Astrocyte (in vitro differentiated cells and primary cell): ENCODE measurements at regions not wholly inside any gene's neighbourhood (a gene's known extent, or its start where the extent isn't known, plus 50 kb on each side); places are given as distances from the start of the nearest gene placed in this dataset.

Experiments
- EZH2 ChIP-seq: IDR thresholded peaks from 2 replicates; pipeline ENCODE4 v1.6.1; 2012; ENCODE audit warnings: mild to moderate bottlenecking, low read length, inconsistent platforms; ENCODE audit not compliant: insufficient read depth
- TF ChIP-seq, protein P1 (sequence below): IDR thresholded peaks from 2 replicates; pipeline ENCODE4 v1.5.1; 2011; ENCODE audit warnings: low read depth, mild to moderate bottlenecking, inconsistent platforms, low read length, moderate library complexity; ENCODE audit not compliant: insufficient read depth

GRCh38 chr16:73845238-73846006, 451.2 kb upstream of the PSMD7 start:
- TF ChIP-seq EZH2, result no peak
- TF ChIP-seq, protein P1, sequence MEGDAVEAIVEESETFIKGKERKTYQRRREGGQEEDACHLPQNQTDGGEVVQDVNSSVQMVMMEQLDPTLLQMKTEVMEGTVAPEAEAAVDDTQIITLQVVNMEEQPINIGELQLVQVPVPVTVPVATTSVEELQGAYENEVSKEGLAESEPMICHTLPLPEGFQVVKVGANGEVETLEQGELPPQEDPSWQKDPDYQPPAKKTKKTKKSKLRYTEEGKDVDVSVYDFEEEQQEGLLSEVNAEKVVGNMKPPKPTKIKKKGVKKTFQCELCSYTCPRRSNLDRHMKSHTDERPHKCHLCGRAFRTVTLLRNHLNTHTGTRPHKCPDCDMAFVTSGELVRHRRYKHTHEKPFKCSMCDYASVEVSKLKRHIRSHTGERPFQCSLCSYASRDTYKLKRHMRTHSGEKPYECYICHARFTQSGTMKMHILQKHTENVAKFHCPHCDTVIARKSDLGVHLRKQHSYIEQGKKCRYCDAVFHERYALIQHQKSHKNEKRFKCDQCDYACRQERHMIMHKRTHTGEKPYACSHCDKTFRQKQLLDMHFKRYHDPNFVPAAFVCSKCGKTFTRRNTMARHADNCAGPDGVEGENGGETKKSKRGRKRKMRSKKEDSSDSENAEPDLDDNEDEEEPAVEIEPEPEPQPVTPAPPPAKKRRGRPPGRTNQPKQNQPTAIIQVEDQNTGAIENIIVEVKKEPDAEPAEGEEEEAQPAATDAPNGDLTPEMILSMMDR, result no peak
